GM18526 (cell line): ENCODE measurements at regions not wholly inside any gene's neighbourhood (a gene's known extent, or its start where the extent isn't known, plus 50 kb on each side); places are given as distances from the start of the nearest gene placed in this dataset.

Source experiments
- POLR2A ChIP-seq: IDR thresholded peaks from 3 replicates; pipeline ENCODE4 v1.6.1; 2011; ENCODE audit not compliant: insufficient read length; ENCODE audit errors: extremely low read depth

GRCh38 chr6:14477559-14477958, 360.0 kb downstream of the CD83 start:
- TF ChIP-seq POLR2A, result no peak

DNA sequence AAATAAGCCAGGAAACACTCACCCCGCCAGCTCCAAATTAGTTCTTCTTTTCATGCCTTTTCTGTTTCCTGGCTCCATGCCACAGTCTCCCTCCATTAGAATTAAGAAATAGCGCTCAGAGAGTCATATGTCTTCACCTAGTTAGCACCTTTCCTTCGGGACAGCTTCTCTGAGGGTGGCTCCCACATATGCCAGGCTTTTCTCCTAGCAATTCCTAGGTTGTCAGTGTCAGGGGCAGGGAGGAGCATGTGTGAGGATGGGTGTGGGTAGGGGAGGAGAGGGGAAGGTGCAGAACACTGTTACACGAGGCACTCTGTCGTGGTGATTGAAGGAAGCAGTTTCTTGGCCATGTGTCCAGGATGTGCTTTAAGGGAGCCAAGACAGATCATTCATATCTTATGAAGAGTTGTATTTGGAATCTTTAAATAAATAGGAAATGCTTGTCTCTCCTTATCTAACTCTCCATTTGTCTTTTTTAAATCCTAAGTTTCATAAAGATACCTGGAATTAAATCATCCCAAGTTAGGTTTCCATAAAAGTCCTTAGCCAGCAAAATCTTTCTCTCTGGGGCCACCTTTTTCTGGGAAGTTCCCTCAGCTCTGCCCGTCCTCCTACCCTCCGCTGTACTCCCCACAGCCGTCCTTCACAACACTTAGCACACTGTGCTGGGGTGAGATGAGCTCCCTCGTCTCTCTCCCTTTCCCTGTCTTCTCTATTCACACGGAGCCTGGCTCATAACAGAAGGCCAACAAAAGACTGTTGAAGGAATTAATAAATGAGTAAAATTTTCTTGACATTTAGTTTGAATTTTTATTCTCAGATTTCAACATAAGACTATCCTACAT, 361.0 kb downstream of the CD83 start:
- no peak for TF ChIP-seq POLR2A

DNA sequence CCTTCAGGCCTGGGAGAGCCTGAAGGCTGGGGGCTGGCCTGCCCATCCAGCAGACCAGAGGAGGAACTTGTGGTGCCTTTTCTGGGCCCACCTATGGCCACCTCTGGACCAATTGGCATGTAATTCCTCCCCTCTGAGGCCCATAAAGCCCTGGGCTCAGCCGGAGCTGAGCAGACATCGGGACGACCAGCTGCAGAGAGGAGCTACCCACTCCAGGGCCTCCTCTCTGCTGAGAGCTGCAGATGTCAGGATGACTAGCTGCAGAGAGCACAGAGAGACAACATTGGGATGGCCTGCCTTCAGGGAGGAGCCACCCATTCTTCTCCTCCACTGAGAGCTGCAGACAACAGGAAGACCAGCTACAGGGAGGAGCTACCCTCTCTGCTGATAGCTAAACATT, 370.1 kb downstream of the CD83 start:
- TF ChIP-seq POLR2A, result no peak

DNA sequence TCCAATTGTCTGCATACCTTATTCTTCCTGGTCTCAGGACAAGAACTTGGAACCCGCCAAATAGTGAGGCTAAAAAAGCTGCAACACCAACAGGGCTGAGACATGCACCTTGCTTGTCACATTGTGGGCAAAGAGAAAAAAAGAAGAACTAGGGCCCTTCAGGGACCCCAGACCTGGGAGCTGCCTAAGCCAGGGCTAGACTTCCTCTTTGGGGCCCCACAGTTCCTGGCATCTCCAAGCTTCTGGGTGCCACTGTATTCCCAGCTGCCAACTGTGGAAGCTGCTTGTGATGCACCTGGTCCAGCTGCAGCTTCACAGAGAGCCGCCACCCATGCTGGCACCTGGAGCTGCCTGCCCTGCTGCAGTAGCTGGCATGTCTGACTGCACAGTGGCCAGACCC, 370.6 kb downstream of the CD83 start:
- TF ChIP-seq POLR2A, result no peak

- no peak for TF ChIP-seq POLR2A
Observed at GRCh38 chr6:14489445-14489844, 371.9 kb downstream of the CD83 start.

- no peak for TF ChIP-seq POLR2A
Observed at GRCh38 chr6:14498748-14499147, 381.2 kb downstream of the CD83 start.

DNA sequence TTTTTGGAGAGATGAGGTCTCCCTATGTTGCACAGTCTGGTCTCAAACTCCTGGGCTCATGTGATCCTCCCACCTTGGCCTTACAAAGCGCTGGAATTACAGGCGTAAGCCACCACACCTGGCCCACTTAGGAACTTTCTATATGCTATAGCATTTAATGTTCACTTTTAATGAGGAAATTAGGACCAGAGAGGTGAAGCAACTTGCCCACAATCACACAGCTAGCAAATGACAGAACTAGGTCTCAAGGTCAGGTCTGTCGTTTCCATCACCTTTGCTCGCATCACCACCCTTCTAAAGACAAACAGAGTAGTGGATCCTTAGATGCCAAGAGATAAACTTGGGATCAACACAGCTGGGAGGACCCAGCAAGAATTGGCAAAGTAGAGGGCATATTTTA, 381.7 kb downstream of the CD83 start:
- no peak for TF ChIP-seq POLR2A

- TF ChIP-seq POLR2A, result no peak
Observed at GRCh38 chr6:14499841-14500240, 382.3 kb downstream of the CD83 start.

- no peak for TF ChIP-seq POLR2A
Observed at GRCh38 chr6:14500809-14501208, 383.2 kb downstream of the CD83 start.

DNA sequence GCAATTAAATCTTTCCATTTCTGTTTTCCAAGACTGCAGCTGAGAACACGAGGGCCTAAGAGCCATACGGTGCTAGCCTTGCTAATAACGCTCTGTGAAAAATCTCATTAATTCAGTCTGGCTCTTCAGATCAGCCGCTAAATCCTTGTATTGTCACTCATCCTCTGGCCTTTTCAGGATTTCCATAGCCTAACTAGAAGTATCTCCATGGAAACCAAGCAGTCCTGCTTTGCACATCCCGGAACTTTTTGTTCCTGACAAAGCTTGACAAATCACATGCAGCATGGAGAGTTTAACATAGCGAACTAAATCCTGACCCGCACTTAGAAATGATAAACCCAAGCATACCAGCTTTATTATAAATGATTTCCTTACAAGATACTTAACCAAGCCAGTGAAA, 383.7 kb downstream of the CD83 start:
- no peak for TF ChIP-seq POLR2A

GRCh38 chr6:14501914-14502313, 384.3 kb downstream of the CD83 start:
- TF ChIP-seq POLR2A, result no peak

DNA sequence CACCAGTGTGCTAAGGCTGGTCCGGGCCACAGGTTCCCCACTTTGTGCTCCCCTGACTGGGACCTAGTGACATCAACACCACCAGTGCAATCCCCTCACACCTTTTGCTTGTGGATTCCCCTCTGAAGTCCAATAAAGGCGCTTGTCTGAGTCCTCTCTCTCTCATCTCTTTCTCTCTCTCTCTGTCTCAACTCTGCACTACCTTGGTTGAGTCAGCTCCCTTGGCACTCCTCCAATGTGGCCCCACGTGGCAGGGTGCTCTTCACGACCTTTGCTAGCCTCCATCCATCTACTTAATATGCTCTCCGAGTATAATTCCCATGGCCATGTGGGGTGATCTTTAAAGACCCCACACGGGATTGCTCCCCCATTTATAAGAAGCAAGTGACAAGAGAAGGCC, 385.0 kb downstream of the CD83 start:
- TF ChIP-seq POLR2A, result no peak

DNA sequence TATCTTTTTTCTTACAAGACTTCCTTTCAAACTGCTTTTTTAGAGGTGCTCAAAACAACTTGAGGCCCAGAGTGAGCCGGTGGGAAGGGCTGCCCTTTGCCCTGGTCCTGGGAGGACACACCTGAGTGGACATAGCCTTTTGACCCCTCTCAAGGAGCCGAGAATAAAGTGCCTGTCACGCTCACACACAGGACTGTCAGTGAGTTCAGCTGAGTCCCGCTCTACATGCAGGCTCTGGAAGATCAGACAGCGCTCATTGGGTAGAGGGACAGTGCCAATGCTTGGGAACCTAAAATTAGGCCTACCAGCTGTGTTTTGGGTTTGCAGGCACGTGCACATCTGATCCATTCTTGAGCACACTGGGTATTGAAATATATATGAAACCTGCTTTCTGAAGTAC, 387.8 kb downstream of the CD83 start:
- no peak for TF ChIP-seq POLR2A

DNA sequence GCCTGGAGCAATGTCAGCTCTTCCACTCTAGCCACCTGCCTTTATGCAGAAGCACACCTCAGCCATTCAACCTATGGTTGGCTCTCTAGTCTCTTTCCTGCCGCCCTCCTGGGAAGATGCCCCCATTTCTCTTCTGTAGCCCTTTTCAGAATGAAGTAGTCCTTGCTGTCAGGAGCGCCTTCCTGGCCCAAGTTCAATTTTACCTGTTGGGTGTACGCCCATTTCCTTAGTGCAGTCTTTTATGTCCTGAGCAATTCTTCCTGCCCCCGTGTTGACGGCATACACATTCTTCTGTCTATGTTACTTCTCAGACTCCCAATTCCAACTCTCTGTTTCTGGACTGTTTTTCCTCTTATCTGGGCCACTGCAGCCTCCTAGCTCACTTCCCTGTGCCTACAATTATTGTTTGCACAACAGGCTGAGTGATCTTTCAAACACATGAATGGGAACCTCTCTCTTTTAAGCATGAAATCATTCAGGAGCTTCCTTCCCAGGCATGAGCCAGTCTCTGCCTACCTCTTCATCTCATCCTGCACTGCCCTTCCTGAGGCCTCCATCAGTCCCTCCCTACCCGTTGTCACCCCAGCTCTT, 389.2 kb downstream of the CD83 start:
- no peak for TF ChIP-seq POLR2A

GRCh38 chr6:14509120-14509519, 391.5 kb downstream of the CD83 start:
- no peak for TF ChIP-seq POLR2A

DNA sequence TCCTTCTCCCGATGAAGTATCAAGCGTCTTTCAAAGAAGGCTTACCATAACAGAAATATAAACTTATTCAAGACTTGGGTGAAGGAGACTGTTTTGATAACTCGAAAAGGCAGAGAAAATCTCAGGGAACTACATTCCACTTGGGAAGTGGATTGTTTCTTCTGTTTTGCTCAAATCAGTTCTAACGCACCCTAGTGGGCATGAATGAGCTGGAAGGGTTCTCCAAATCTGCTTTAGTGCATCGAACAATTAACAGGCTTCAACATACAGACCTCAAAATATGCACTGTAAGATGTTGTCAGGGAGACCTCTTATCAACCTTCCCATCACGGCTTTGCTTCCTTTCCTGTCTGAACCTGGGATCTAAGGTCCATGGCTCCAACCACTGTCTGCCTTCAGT, 392.5 kb downstream of the CD83 start:
- TF ChIP-seq POLR2A, result no peak
